Amniotic stem cell (primary cell): ENCODE measurements at regions not wholly inside any gene's neighbourhood (a gene's known extent, or its start where the extent isn't known, plus 50 kb on each side); places are given as distances from the start of the nearest gene placed in this dataset.
"Not testable (repeated sequence)": the region's sequence is repeated elsewhere in the genome, so short reads cannot be mapped to it uniquely, and the experiment has no call there.

Experiments used
- DNase-seq: peaks from one replicate; lab custom pipeline; 2025; lab: John Stamatoyannopoulos, UW

DNA sequence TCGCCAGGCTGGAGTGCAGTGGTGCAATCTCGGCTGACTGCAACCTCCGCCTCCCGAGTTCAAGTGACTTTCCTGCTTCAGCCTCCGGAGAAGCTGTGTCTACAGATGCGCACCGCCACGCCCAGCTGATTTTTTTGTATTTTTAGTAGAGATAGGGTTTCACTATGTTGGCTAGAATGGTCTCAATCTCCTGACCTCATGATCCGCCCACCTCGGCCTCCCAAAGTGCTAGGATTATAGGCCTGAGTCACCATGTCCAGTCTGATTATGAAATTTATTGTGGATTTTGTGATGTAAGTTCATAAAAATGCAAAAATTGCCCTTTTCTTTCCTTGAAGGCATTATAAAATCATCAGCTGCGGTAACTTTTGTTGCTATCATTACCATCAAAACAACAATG lies 1688.3 kb upstream of the ADGRL3 start:
- not testable (repeated sequence) for DNase-seq

DNA sequence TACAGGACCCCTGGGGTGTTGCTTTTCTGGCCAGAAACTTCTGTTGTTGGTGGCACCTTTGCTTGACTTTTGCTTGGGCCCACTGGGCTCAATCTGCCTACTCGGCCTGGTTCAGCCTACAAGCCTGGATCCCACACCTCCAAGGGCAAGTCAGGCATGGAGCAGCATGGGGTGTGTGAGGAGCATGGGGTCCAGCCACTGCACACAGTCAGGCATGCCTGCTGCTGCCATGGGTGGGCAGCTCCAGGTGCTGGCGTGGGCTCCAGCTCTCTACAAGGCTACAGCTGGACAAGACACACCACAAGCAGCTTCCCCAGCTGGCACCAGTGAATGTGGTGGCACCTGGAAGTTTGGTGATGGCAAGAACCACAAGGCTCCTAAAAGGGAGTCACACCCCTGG lies 1683.1 kb upstream of the ADGRL3 start:
- DNase-seq, result no peak

DNA sequence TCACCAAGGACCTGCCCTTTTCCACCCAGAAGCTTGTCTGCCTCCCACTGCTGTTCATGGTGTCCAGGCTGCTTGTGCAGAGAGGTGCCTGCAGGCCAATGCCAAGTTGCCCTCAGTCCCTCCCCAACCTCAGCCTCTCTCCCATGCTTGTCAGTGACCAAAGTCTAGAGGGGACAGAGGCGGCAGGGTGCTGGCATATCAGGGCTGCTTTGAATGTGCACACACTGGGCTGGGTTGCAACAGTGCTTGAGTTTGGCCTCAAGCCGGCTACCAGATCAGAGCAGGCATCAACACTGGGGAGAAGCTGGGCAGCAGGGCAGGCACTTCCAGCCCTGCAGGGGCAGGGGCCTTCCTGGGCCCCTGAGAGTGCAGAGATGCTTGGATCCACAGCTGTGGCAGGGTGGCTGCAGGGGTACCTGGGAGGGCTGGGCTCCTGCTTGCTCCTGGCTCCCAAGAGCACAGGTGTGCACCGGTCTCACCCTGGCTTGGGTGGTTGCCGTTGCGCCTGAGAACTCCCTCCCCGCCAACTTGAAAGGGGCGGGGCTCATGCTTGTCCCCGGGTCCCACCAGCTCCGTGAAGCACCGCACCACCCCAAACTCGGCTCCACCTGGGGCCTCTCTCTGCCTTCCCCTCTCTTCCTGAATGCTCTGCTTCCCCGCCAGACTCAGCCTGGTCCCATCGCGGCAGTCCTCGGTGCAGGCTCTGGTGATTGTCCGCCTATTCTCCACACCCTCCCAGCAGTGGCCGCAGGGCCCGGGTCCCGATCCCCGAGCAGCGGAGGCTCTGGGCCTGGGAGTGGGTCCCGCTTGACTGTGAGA lies 1681.9 kb upstream of the ADGRL3 start:
- DNase-seq, result no peak

DNA sequence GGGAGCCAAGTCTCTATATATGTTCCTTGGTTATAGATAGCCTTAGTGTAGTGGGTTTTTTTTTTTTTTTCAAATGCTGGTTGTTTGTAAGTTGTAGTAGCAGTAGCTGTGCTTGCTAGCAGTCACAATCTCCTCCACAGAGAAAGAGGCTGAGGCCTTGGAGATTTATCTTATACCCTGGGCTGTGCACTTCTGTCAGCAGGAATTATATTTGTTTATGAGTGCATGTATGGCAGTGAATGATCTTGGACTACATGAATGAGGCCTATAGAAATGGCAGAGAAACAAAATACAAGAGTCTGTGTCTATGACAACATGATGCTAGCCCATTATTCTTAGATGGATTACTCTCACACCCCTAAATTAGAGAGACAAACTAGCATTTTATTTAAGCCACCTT lies 1674.2 kb upstream of the ADGRL3 start:
- DNase-seq, result no peak

DNA sequence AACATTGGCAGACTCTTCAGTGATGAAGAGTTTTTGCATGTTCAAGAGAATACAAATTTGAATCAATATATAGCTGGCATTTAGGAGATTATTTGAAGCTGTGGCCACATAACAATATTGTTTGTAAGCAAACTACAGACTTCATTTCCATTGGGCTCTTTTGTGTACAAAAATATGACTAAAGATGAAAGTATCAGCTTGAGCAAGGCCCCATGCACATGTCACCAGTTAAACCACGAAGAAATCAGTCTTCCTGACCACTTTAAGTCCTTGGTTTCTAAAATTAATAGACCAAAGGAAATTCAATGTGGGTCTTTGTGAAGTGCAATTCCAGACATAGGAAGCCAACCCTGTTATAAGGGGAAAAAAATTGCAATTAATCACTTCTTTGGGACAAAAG lies 1664.6 kb upstream of the ADGRL3 start:
- DNase-seq, result no peak

DNA sequence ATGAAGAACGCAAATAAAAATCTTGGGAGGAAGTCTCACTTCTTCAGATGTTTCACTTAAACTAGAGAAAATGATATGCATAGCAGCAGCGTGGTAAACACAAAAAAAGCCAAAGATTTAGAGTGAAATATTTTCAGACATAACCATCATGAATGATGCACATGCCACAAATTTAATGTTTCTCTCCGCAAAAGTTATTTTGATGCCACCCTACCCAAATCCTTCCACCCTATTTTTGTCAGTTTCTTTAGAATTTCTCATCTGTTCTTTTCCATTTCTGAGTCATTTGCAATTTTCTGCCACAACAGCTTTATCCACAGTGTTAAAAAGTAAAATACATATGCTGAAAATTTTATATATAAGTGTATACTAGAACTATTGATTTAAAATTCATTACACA lies 1663.7 kb upstream of the ADGRL3 start:
- no peak for DNase-seq

DNA sequence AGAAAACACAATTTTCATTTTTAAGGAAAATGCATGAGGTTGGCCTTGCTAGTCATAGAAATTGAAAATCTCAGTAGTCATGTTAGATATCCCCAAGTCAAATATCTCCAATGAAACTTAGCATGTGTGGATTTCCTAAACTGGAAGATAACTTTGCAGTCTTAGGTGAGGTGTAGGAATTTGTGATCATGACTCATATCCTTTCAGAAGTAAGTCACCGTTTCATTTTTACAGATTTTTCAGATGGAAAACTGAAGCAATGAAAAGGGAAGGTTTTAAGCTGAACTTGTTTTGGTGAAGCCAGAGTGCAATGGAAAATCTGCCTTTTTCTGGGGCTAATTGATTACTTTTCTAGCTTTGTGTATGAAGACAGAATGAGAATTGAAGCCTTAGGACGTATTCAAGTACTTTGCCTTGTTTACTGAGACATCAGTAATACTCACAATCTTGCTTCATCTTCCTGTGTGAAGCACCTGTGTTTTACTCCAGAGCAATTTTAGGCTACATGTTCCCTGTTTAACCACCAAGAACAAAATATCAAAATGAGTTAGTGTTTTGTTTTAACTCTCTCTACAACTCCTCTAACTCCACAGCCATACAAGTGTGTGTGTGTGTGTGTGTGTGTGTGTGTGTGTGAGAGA lies 1662.8 kb upstream of the ADGRL3 start:
- DNase-seq, result no peak

DNA sequence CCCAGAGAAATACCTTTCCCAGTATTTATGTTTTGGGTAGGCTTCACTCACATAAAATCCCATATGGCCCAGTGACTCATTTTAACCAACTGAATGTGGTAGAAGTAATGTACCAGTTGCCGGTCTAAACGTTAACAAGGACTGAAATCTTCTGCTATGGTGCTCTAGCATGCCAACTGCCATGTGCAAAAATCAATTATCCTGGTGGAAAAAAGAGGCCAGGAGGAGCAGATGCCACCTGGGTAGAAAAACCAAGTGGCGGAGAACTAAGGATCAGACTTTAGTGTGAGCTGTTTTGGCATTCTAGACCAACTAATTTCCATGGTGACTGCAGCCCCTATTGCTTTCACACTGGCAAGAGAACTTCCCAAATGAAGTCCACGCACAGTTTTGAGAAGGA lies 1660.7 kb upstream of the ADGRL3 start:
- DNase-seq, result no peak

DNA sequence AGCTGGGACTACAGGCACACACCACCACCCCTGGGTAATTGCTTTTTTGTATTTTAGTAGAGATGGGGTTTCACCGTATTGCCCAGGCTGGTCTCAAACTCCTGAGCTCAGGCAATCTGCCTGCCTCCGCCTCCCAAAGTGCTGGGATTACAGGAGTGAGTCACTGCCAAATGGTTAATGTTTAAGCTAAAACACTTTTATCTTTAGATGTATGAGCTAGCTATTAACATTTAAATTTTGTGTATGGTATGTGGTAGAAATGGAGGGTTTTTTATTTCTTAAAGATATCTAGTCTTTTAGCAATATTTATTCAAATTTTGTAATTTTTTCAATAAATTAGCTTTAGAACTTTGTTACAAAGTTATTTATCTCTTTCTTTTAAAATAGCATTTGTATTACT lies 1659.8 kb upstream of the ADGRL3 start:
- DNase-seq, result no peak

DNA sequence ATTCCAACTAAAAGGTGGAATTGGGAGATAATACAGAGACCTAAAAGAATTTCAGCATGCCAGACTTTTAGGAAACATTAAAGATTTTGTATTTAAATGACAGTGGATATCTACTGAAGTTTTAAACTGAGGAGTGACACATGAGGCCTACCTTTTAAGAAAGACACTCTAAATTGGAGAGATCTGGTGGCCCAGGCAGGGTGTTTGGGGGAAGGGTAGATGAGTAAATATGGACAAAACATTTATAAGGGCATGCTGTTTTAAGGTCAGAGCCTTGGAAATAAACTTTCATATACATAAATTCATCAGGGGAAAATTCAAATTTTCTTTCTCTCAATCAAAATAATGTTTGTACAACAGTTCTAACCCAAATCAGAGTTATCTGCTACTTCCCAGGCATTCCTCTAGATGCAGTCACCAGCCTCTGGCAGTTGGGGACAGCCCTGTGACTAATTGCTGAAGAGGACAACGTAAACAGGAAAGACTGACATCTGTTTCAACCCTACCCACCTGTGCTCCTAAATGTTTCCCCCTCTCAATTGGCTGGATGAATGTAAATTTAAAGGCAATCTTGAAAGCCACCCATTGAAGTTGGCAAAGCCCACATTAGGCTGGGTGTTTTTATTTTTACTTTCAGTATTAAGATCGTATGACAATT lies 1646.9 kb upstream of the ADGRL3 start:
- DNase-seq, result no peak

DNA sequence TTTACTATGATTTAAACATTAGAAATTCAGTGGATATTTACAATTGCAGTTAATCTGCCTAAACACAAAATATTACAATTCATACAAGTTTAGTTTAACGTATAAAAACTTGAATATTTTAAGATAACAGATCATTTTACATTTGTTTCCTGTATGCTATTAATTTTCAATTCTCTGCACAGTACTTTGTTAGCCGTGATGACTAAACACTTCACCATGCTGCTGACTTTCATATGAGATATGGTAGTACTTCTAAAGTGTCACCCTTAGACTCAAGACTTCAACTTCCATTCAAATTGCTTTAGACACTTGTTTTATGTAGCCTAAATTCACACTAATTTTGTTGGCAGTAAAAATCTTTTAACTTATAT lies 1646.4 kb upstream of the ADGRL3 start:
- peak; percentile 31 for DNase-seq

DNA sequence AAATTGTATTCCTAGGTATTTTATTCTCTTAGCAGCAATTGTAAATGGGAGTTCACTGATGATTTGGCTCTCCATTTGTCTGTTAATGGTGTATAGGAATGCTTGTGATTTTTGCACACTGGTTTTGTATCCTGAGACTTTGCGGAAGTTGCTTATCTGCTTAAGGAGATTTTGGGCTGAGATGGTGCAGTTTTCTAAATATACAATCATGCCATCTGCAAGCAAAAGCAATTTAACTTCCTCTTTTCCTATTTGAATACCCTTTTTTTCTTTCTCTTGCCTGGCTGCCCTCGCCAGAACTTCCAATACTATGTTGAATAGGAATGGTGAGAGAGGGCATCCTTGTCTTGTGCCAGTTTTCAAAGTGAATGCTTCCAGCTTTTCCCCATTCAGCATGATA lies 1643.9 kb upstream of the ADGRL3 start:
- DNase-seq, result not testable (repeated sequence)

DNA sequence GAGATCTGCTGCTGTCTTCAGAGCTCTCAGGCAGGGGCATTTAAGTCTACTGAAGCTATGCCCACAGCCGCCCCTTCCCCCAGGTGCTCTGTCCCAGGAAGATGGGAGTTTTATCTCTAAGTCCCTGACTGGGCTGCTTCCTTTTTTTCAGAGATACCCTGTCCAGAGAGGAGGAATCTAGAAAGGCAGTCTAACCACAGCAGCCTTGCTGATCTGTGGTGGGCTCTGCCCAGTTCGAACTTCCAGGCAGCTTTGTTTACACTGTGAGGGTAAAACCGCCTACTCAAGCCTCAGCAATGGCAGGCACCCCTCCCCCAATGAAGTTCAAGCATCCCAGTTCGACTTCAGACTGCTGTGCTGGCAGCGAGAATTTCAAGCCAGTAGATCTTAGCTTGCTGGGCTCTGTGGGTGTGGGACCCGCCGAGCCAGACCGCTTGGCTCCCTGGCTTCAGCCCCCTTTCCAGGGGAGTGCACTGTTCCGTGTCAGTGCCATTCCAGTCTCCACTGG lies 1639.9 kb upstream of the ADGRL3 start:
- not testable (repeated sequence) for DNase-seq

DNA sequence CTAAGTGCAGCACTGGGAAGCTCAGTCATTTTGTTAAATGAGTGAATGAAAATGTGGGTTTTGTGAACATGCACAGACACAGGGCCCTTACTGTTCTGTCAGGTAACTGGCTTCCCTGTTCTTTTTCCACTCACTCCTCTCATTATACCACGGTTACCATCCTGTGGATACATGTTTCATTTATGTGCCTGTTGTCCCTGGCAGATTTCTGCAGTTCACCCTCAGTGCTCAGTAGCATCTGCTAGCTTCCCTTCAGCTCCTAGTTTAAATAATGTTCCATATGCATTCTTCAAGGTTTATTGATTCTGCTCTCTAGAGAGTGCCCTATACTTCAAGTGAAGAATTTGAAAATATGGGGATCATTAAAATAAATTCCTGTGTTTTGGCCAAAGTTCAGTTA lies 1634.3 kb upstream of the ADGRL3 start:
- no peak for DNase-seq

DNA sequence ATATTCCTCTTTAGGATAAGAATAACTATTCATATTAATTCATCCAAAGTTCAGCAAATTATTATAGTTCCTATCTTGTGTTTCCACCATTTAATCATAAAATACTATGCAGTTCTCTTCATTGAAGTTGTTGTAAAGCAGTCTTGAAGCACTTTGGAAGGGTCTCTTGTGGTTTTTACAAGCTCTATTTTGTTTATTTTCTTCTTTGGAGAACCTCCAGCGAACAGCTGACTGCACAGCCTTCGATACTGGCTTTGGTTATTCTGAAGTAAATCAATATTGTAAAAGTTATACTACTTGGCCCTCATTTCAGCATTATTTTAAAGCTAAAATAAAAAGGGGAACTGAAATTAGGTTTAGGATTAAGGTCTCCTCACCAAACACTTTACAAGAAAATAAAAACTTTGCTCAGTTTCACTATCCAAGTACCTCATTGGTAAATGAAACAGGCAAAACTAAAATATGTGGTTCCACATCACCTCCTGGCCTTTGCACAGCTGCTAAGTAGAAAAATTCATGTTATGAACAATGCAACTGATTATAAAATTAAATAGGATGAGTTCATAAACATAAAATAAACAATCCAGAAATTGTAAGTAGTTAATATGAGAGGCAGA lies 1629.2 kb upstream of the ADGRL3 start:
- DNase-seq, result no peak

DNA sequence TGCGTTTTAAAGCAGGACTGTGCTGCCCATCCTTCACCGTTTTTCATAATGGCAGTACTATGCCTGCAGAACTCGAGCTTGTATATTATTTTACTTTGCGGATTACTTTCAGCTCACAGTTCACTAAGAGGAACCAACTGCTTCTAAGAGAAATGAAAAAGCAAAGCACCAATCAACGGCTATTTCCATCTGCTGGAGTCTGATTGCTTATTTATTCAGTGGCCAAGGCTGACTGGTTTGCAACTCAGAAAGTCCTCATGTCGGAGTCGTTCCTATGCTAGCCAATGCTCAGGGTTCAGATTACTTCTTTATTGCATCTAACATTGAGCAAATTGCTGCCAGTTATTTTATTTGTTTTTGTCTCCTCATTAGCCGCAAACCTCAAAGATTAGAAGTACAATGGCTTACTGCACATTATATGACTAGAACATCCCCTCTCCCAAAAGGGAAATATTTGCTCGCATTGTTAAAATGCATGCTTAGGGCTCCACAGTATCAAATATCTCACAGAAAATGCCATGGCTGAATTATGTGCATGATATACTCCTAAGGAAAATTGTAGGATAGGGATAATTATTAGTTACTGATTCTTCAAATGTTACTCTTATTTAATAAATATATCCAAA lies 1628.2 kb upstream of the ADGRL3 start:
- DNase-seq, result no peak

DNA sequence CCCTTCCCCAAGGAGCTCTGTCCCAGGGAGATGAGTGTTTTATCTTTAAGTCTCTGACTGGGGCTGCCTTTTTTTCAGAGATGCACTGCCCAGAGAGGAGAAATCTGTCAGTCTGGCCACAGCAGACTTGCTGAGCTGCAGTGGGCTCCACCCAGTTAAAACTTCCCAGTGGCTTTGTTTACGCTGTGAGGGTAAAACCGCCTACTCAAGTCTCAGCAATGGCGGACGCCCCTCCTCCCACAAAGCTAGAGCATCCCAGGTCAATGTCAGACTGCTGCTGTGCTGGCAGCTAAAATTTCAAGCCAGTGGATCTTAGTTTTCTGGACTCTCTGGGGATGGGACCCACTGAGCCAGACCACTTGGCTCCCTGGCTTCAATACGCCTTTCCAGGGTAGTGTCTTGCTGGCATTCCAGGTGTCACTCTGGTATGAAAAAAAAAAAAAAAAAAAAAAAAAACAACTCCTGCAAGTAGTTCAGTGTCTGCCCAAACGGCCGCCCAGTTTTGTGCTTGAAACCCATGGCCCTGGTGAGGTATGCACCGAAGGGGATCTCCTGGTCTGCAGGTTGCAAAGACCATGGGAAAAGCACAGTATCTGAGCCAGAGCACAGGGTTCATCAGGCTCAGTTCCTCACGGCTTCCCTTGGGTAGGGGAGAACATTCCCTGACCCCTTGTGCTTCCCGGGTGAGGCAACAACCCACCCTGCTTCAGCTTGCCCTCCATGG lies 1616.1 kb upstream of the ADGRL3 start:
- no peak for DNase-seq

DNA sequence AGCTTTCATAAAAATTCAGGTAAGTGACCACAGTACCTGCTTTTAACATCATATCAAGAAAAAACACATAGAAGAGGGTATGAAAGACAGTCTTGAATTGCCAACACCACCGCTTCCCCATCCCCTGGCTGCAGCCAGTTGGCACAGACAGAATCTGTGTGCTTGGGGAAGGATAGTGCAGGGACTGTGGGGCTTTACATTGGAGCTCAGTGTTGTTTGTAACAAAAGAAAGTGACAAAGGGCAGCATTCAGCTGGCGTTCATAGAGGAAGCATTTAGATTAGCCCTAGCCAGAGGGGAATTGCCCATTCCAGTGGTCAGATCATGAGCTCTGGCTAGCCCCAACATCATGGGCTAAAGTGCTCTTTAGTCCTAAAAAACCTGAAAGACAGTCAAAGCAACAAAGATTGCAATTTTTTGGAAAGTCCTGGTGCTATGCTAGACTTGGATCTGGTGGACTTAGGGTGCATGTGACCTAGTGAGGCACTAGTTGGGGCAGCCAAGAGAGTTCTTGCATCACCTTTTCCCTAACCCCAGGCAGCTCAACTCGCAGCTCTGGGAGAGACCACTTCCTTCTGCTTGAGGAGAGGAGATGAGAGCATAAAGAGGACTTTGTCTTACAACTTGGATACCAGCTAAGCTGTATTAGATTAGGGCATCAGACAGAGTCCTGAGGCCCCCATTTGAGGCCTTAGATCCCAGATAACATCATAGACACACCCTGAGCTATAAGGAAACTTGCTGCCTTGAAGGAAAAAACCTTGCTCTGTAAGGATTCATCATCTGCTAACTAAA lies 1602.4 kb upstream of the ADGRL3 start:
- DNase-seq, result no peak

DNA sequence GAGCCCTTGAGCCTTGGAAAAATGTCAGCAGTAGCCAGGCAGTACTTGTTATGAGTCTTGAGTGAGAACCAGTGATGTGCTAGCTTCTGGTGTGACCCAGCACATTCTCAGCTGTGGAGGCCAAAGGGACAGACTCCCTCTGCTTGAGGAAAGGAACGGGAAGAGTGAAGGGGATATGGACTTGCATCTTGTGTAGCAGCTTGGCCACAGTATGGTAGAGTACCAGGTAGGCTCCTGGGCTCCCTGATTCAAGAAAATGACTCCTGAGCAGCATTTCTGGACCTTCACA lies 1601.9 kb upstream of the ADGRL3 start:
- no peak for DNase-seq

DNA sequence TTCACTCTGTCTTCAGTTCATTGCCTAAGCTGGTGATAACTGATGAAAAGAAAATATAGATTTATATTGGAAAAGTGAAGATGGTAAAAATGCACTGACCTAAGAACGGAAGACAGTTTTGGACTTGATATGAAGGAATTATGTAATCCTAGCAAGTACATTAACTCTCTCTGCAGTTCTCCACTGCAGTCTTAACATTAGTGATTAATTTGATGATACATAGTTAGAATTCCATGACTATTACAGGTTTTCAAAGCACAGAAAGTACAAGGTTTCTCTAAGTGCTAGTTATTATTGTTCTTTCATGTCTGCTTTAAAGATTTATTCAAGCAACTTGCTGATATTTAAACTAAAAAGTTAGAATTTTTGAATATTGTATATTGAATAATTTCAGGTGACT lies 1591.7 kb upstream of the ADGRL3 start:
- no peak for DNase-seq

DNA sequence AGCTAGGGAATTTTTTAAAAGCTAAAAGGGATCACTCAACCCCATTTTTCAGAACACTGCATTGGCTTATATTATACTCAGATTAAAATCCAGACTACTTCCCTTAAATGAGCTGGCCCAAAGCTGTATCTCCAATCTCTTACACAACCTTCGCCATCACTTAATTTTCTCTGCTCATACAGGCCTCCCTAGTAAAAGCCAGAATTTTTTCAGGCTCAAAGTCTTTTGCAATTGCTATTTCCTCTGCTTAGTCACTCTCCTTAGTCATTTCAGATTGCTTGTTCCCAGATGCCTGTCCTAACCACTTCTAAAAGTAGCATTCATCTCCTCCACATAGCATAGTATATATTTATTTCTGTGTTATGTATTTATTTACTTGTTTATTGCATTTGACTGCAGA lies 1587.9 kb upstream of the ADGRL3 start:
- peak; percentile 11 for DNase-seq
